SK-N-SH (cell line): ENCODE measurements at regions not wholly inside any gene's neighbourhood (a gene's known extent, or its start where the extent isn't known, plus 50 kb on each side); places are given as distances from the start of the nearest gene placed in this dataset.

Experiments
- CTCF ChIP-seq: fragments of 200-600 bp; sonication (generic); IDR thresholded peaks from 2 replicates; pipeline ENCODE4 v1.6.1; 2017; ENCODE audit warnings: antibody characterized with exemption, mild to moderate bottlenecking, moderate library complexity
- ELF1 ChIP-seq: IDR thresholded peaks from 2 replicates; pipeline ENCODE4 v1.4.0; 2012
- FOSL2 ChIP-seq: IDR thresholded peaks from 2 replicates; pipeline ENCODE4 v1.4.0; 2012; ENCODE audit warnings: low read depth, mild to moderate bottlenecking, moderate library complexity, borderline replicate concordance
- FOXM1 ChIP-seq: IDR thresholded peaks from 2 replicates; pipeline ENCODE4 v1.4.0; 2012; ENCODE audit warnings: low read depth, mild to moderate bottlenecking
- GABPA ChIP-seq: IDR thresholded peaks from 2 replicates; pipeline ENCODE4 v1.4.0; 2012; ENCODE audit warnings: low read depth, mild to moderate bottlenecking
- MEF2A ChIP-seq: IDR thresholded peaks from 2 replicates; pipeline ENCODE4 v1.4.0; 2012; ENCODE audit warnings: low read depth, borderline replicate concordance
- POLR2AphosphoS5 ChIP-seq: IDR thresholded peaks from 2 replicates; pipeline ENCODE4 v1.6.1; 2012; ENCODE audit warnings: low read depth, low read length
- SMC3 ChIP-seq: IDR thresholded peaks from 2 replicates; pipeline ENCODE4 v1.6.1; 2012; ENCODE audit warnings: low read depth, low read length, improper control_type of control experiment
- USF2 ChIP-seq: fragments of 150-350 bp; IDR thresholded peaks from 2 replicates; pipeline ENCODE4 v1.6.1; 2017; ENCODE audit warnings: antibody characterized with exemption, low read length, low read depth, borderline replicate concordance

GRCh38 chr10:28903063-28903462, 225.7 kb downstream of the BAMBI start:
- no peak for TF ChIP-seq POLR2AphosphoS5
- no peak for TF ChIP-seq USF2
- TF ChIP-seq CTCF, result no peak
- no peak for TF ChIP-seq MEF2A
- TF ChIP-seq FOSL2, result no peak
- no peak for TF ChIP-seq GABPA
- TF ChIP-seq SMC3, result no peak
- TF ChIP-seq FOXM1, result no peak
- no peak for TF ChIP-seq ELF1
